ENCODE measurements at regions not wholly inside any gene's neighbourhood (a gene's known extent, or its start where the extent isn't known, plus 50 kb on each side); places are given as distances from the start of the nearest gene placed in this dataset.

DNA sequence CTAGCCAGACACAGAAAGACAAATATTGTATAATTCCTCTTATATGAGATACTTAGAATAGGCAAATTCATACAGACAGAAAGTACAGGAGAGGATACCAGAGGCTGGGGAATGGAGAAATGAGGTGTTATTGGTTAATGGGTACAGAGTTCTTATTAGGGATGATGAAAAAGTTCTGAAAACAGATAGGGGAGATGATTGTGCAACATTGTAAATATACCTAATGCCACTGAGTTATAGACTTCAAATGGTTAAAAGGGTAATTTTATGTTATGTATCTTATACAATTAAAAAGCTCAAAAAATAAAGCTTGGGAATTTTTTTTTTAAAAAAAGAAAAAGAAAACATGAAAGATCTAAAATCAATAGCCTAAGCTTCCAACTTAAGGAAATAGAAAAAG, 98.8 kb upstream of the TECRL start:
- no peaks in the 10 kb centered on the region for H3K9me3 ChIP-seq
- no peaks in the 10 kb centered on the region for H3K27me3 ChIP-seq
- no peak overlapping the region for H3K27ac ChIP-seq
- no peak overlapping the region for H3K4me3 ChIP-seq
- no peaks in the 10 kb centered on the region for H3K36me3 ChIP-seq
- DNase-seq (ENCODE audit: low spot score in 2 of 2) = no peak
- TF ChIP-seq, protein P1, sequence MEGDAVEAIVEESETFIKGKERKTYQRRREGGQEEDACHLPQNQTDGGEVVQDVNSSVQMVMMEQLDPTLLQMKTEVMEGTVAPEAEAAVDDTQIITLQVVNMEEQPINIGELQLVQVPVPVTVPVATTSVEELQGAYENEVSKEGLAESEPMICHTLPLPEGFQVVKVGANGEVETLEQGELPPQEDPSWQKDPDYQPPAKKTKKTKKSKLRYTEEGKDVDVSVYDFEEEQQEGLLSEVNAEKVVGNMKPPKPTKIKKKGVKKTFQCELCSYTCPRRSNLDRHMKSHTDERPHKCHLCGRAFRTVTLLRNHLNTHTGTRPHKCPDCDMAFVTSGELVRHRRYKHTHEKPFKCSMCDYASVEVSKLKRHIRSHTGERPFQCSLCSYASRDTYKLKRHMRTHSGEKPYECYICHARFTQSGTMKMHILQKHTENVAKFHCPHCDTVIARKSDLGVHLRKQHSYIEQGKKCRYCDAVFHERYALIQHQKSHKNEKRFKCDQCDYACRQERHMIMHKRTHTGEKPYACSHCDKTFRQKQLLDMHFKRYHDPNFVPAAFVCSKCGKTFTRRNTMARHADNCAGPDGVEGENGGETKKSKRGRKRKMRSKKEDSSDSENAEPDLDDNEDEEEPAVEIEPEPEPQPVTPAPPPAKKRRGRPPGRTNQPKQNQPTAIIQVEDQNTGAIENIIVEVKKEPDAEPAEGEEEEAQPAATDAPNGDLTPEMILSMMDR (IDR thresholded peaks at IDR 0.05) = no peak
- no peak for TF ChIP-seq POLR2A (IDR thresholded peaks at IDR 0.05)
- TF ChIP-seq POLR2AphosphoS5 (IDR thresholded peaks at IDR 0.05) = no peak
- intact Hi-C loops (cut with DNase I; ENCODE audit: low total_unique reads) = no loop called here
- H3K4me1 ChIP-seq = no peaks in the 10 kb centered on the region

DNA sequence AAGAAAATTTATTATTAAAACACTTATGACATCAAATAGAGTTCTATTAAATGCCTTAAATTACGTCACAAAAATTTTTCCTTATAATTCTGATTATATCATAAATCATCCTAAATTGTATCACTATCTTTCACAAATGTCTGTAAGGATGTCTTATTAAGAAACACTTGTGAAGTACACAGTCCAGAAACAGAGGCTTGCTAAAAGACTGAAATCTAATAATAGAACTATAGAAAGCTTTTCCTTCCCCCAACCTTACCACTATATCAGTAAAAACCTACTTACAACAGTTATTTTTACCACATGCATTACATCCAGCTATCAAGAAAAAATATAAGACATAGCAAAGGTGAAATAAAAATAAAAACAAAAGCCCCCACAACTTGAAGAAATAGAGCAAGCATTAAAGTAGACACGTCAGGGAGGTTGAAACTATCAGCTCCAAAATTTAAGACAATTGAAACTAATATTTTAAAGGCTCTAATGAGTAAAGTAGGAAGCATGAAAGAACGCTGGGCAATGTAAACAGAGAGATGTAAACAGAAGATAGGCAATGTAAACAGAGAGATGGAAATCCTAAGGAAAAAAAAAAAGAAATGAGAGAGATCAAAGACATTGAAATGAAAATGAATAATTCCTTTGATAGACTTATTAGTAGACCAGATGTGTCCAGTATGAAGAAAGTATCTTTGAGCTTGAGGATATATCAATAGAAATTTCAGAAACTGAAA, 94.9 kb upstream of the TECRL start:
- Histone ChIP-seq H3K4me1 (no peaks in the 10 kb centered on the region), H3K27ac (no peak overlapping the region), H3K9me3 (no peaks in the 10 kb centered on the region), H3K36me3 (no peaks in the 10 kb centered on the region), H3K4me3 (no peak overlapping the region), H3K27me3 (no peaks in the 10 kb centered on the region)
- DNase-seq (ENCODE audit: low spot score in 2 of 2) = no peak
- intact Hi-C loops (cut with DNase I; ENCODE audit: low total_unique reads) = no loop called here
- TF ChIP-seq POLR2A (IDR thresholded peaks at IDR 0.05) (no peak), POLR2AphosphoS5 (IDR thresholded peaks at IDR 0.05) (no peak)
- TF ChIP-seq, protein P1 (IDR thresholded peaks at IDR 0.05) = no peak

DNA sequence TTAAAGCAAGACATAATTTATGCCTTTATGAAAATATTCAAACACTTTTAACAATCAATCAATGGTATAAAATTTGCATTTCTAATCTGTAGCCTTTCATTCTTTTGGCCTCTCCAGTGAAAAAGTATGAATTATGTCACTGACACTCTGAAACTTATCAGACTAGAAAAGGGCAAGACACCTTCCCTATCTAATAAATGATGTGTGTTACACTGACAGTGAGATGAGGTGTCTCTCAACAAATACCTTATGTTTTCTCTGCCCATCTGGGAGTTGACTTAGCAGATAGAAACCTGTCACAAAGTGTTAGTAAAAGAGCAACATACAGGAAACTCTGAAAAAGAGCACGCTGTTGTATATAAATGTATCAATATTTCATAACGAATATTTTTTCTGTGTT, 94.2 kb upstream of the TECRL start:
- H3K36me3 ChIP-seq = no peaks in the 10 kb centered on the region
- intact Hi-C loops (cut with DNase I; ENCODE audit: low total_unique reads) = no loop called here

DNA sequence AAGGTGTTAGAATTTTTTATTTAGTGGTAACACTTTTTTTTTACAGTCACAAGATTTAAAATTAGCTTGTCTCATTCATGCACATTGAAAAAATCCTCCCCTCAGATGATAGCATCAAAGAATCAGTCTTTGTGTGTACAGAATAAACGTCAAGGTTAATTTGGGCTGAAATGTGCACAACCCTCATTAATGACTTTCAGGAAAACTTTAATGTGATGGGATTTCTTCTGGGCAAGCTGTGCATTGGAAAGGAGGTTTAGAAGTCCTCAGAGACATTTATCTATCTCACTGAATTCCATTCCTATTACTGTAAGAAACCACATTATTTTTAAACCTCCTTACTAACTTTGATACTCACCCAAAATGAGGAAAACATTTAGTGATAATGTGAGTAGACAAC, 88.2 kb upstream of the TECRL start:
- no peaks in the 10 kb centered on the region for H3K27me3 ChIP-seq
- H3K36me3 ChIP-seq = no peaks in the 10 kb centered on the region
- DNase-seq (ENCODE audit: low spot score in 2 of 2) = no peak
- H3K27ac ChIP-seq = no peak overlapping the region
- TF ChIP-seq, protein P1 (IDR thresholded peaks at IDR 0.05) = no peak
- TF ChIP-seq POLR2A (IDR thresholded peaks at IDR 0.05) = no peak
- no peak for TF ChIP-seq POLR2AphosphoS5 (IDR thresholded peaks at IDR 0.05)
- no peaks in the 10 kb centered on the region for H3K9me3 ChIP-seq
- H3K4me1 ChIP-seq = no peaks in the 10 kb centered on the region
- intact Hi-C loops (cut with DNase I; ENCODE audit: low total_unique reads) = no loop called here
- no peak overlapping the region for H3K4me3 ChIP-seq

More for the DNA sequence above, 94.2 kb upstream of the TECRL start:
- no peak for DNase-seq (ENCODE audit: low spot score in 2 of 2)
- no peak for TF ChIP-seq POLR2A (IDR thresholded peaks at IDR 0.05)
- no peak for TF ChIP-seq POLR2AphosphoS5 (IDR thresholded peaks at IDR 0.05)
- TF ChIP-seq, protein P1 (IDR thresholded peaks at IDR 0.05) = no peak
- no peak overlapping the region for H3K27ac ChIP-seq
- no peaks in the 10 kb centered on the region for H3K27me3 ChIP-seq
- no peaks in the 10 kb centered on the region for H3K4me1 ChIP-seq
- no peaks in the 10 kb centered on the region for H3K9me3 ChIP-seq
- H3K4me3 ChIP-seq = no peak overlapping the region

DNA sequence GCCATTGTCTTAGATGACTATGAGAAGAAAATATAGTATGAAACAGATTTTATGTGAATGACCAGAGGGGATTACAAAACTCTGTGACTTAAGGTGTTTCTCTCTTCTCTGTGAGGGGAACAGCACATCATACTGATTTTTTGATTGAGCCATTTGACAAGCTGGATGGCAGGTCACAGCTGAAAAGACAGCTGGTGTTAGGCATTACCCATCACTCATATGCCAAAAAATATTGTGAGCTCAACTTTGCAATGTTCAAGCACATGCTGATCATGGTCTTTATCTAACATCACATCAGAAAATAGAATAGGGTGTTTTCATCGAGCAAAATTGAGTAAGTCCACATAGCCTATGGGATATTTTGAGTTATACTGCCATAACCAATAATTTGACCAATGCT, 86.7 kb upstream of the TECRL start:
- no peak overlapping the region for H3K27ac ChIP-seq
- TF ChIP-seq POLR2A (IDR thresholded peaks at IDR 0.05) (no peak), POLR2AphosphoS5 (IDR thresholded peaks at IDR 0.05) (no peak)
- TF ChIP-seq, protein P1 (IDR thresholded peaks at IDR 0.05) = no peak
- H3K4me1 ChIP-seq = no peaks in the 10 kb centered on the region
- H3K4me3 ChIP-seq = no peak overlapping the region
- no peaks in the 10 kb centered on the region for H3K36me3 ChIP-seq
- intact Hi-C loops (cut with DNase I; ENCODE audit: low total_unique reads) = no loop called here
- H3K27me3 ChIP-seq = no peaks in the 10 kb centered on the region
- DNase-seq (ENCODE audit: low spot score in 2 of 2) = no peak
- no peaks in the 10 kb centered on the region for H3K9me3 ChIP-seq

Data from breast epithelium (tissue), 4 donors.